Spleen (tissue), 11 donors: ENCODE measurements at regions not wholly inside any gene's neighbourhood (a gene's known extent, or its start where the extent isn't known, plus 50 kb on each side); places are given as distances from the start of the nearest gene placed in this dataset.

Source experiments
- DNase-seq: peaks from one replicate; pipeline ENCODE4 v3.0.0-alpha.2; 2020
- H3K27ac ChIP-seq, 8 donors: fragments of 200-600 bp; sonication (generic) in 7 of 8; 1 replicate in 4 of 8; 2 replicates in 4 of 8; pipeline versions ENCODE4 v1.5.0 to v1.8.0; 2016 to 2021; ENCODE audit warnings: inconsistent platforms in 4 of 8, mild to moderate bottlenecking in 4 of 8, moderate library complexity in 1 of 8
- H3K27me3 ChIP-seq, 7 donors: fragments of 200-600 bp; sonication (generic) in 6 of 7; replicated peaks in 1 of 7; 1 replicate in 4 of 7; 2 replicates in 3 of 7; pipeline versions ENCODE4 v1.5.0 to v1.8.0; 2016 to 2021; ENCODE audit warnings: inconsistent platforms in 3 of 7, mild to moderate bottlenecking in 1 of 7
- H3K36me3 ChIP-seq, 6 donors: fragments of 200-600 bp; sonication (generic) in 5 of 6; 1 replicate in 4 of 6; 2 replicates in 2 of 6; pipeline versions ENCODE4 v1.5.0 to v1.8.0; 2016 to 2021; ENCODE audit warnings: inconsistent platforms in 2 of 6
- H3K4me1 ChIP-seq, 6 donors: fragments of 200-600 bp; sonication (generic) in 5 of 6; 1 replicate in 3 of 6; 2 replicates in 3 of 6; pipeline versions ENCODE4 v1.5.0 to v1.8.0; 2016 to 2021; ENCODE audit warnings: inconsistent platforms in 3 of 6
- H3K4me3 ChIP-seq, 8 donors: fragments of 200-600 bp; sonication (generic) in 7 of 8; 1 replicate in 4 of 8; 2 replicates in 4 of 8; pipeline versions ENCODE4 v1.5.0 to v1.8.0; 2016 to 2021; ENCODE audit warnings: inconsistent platforms in 4 of 8, mild to moderate bottlenecking in 4 of 8, moderate library complexity in 2 of 8
- H3K9me3 ChIP-seq, 8 donors: fragments of 200-600 bp; sonication (generic) in 7 of 8; 1 replicate in 4 of 8; 2 replicates in 4 of 8; pipeline versions ENCODE4 v1.5.0 to v1.8.0; 2016 to 2021; ENCODE audit warnings: inconsistent platforms in 4 of 8
- CTCF ChIP-seq, 11 experiments: fragments of 200-600 bp in 7 of 11; fragments of 450-650 bp in 4 of 11; sonication (generic) in 4 of 11; IDR thresholded peaks in 8 of 11; conservative IDR thresholded peaks in 3 of 11; 1 replicate in 7 of 11; 2 replicates in 4 of 11; pipeline versions ENCODE4 v1.4.0 to v1.8.0; 2016 to 2021; ENCODE audit warnings: antibody characterized with exemption in 11 of 11, inconsistent platforms in 4 of 11, mild to moderate bottlenecking in 1 of 11
- POLR2A ChIP-seq, 3 donors: fragments of 450-650 bp; IDR thresholded peaks; one replicate each; pipeline ENCODE4 v1.5.1; 2017; ENCODE audit warnings: antibody characterized with exemption in 3 of 3, mild to moderate bottlenecking in 1 of 3
- POLR2AphosphoS5 ChIP-seq, 3 donors: sonication (generic); formaldehyde crosslinking; IDR thresholded peaks; one replicate each; pipeline ENCODE4 v1.5.1; 2017; ENCODE audit warnings: antibody characterized with exemption in 3 of 3
- whole genome bisulfite sequencing, 5 donors: extraction: QIAGEN DNeasy Blood & Tissue Kit in 3 of 5; methylation state at CpG; one replicate each; pipeline versions ENCODE4 v1.1.5 to v1.1.7; 2013 to 2018; 5-methylcytosine and 5-hydroxymethylcytosine counted together
- intact Hi-C: fragments of 100-400 bp; cut with DNase I; formaldehyde crosslinking; loops from one replicate; pipeline ENCODE4 v1.15.0; 2023; ENCODE audit warnings: low total_unique reads
- donor health status: healthy with polysubstance abuse.
- donor health status: DM: no; HTN: no; CAD: no; lungs with moderate emphysema.
- donor health status: DM: no; HTN: no; CAD: no.
- donor health status: Bipolar disorder and iron deficiency.
- donor health status: healthy.
- donor health status: DM: no; HTN: no; CAD: no.
- donor health status: DM: yes; HTN: yes; CAD: no.

DNA sequence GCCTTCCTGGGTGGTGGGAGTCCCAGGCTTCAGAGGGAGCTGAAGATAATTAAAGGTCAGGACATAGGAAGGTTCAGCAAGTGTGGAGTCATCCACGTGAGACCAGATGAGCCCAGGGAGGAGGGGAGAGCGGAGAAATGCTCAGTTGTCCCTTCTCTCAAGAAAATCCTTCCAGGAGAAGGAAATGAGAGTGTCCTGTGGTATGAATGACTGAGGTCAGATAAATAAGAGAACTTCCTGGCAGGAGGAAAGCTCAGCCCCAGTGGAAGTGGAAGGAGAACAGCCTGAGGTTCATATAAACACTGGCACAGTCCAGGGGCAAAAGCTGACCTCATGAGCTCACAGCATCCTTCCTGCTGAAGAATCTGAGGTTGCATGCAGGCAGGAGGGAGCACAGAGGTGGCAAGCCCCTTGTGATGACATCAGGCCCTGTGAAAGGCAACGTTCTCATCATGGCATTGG, 97.6 kb downstream of the NAV1 start:
- no peak for DNase-seq
- intact Hi-C loops = no loop called here
- no peak overlapping the region for H3K27ac ChIP-seq
- TF ChIP-seq POLR2A (IDR thresholded peaks at IDR 0.05) (no peak), POLR2AphosphoS5 (IDR thresholded peaks at IDR 0.05) (no peak)
- no peaks in the 10 kb centered on the region for H3K36me3 ChIP-seq
- H3K4me3 ChIP-seq = no peak overlapping the region
- H3K9me3 ChIP-seq = no peaks in the 10 kb centered on the region
- 63 to 78% (median 66%) methylated on average over 3 of the region's 3 CpGs for WGBS, 5 donors
- H3K4me1 ChIP-seq = peaks cover 0 to 4% (median 0%) of the 10 kb centered on the region in 6 donors
- no peaks in the 10 kb centered on the region for H3K27me3 ChIP-seq

GRCh38 chr1:201637282-201638079, 98.6 kb downstream of the NAV1 start:
- Histone ChIP-seq H3K27ac (no peak overlapping the region), H3K4me3 (no peak overlapping the region), H3K9me3 (no peaks in the 10 kb centered on the region), H3K27me3 (no peaks in the 10 kb centered on the region), H3K36me3 (no peaks in the 10 kb centered on the region), H3K4me1 (peaks cover 0 to 4% (median 0%) of the 10 kb centered on the region in 6 donors)
- WGBS, 5 donors = 84 to 89% (median 87%) methylated on average over 3 to 4 of the region's 4 CpGs
- no peak for DNase-seq
- TF ChIP-seq CTCF (IDR thresholded peaks at IDR 0.05 in 8 of 11, conservative IDR thresholded peaks at IDR 0.05 in 3 of 11) (no peak), POLR2A (IDR thresholded peaks at IDR 0.05) (no peak), POLR2AphosphoS5 (IDR thresholded peaks at IDR 0.05) (no peak)
- intact Hi-C loops = no loop called here

DNA sequence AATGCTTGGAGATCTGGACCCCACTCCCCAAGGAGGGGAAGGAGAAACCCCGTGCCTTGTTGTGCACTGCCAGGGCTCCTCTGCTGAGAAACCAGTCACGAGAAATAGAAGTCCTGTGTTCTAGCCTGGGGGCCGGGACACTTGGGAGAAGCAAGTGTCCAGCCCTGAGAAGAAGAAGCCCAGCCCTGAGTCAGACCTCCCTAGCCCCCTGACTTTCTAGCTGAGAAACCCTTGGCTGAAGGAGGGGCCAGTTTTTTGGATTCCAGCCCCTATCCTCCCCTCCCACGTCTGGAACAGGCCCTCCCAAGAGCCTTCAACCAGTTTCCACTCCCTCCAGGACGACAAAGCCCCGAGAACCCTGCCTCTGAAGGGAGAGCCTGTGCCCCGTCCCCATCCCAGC, 100.5 kb downstream of the NAV1 start:
- DNase-seq = no peak
- 62 to 82% (median 70%) methylated on average over 5 to 7 of the region's 7 CpGs for WGBS, 5 donors
- Histone ChIP-seq H3K9me3 (no peaks in the 10 kb centered on the region), H3K36me3 (no peaks in the 10 kb centered on the region), H3K4me1 (peaks cover 0 to 4% (median 0%) of the 10 kb centered on the region in 6 donors), H3K27me3 (no peaks in the 10 kb centered on the region), H3K27ac (no peak overlapping the region), H3K4me3 (no peak overlapping the region)
- intact Hi-C loops = no loop called here
- TF ChIP-seq CTCF (IDR thresholded peaks at IDR 0.05 in 8 of 11, conservative IDR thresholded peaks at IDR 0.05 in 3 of 11) (no peak), POLR2A (IDR thresholded peaks at IDR 0.05) (no peak), POLR2AphosphoS5 (IDR thresholded peaks at IDR 0.05) (no peak)

- Histone ChIP-seq H3K27ac (no peak overlapping the region), H3K9me3 (no peaks in the 10 kb centered on the region), H3K36me3 (no peaks in the 10 kb centered on the region), H3K4me1 (peaks cover 0 to 4% (median 0%) of the 10 kb centered on the region in 6 donors), H3K4me3 (no peak overlapping the region), H3K27me3 (no peaks in the 10 kb centered on the region)
- WGBS, 5 donors = 65 to 85% (median 81%) methylated on average over 6 of the region's 6 CpGs
- DNase-seq = no peak
- intact Hi-C loops = no loop called here
- TF ChIP-seq POLR2AphosphoS5 (IDR thresholded peaks at IDR 0.05) (no peak), CTCF (IDR thresholded peaks at IDR 0.05 in 8 of 11, conservative IDR thresholded peaks at IDR 0.05 in 3 of 11) (no peak), POLR2A (IDR thresholded peaks at IDR 0.05) (no peak)
These were observed 100.9 kb downstream of the NAV1 start for GRCh38 chr1:201639826-201640225.
